RWPE1 (cell line): ENCODE measurements at regions not wholly inside any gene's neighbourhood (a gene's known extent, or its start where the extent isn't known, plus 50 kb on each side); places are given as distances from the start of the nearest gene placed in this dataset.
A peak's percentile ranks its signal among the peaks of the same experiment; 100 is the strongest.

ENCODE experiments used
- CTCF ChIA-PET: fragments of 350-600 bp; sonication (Branson Sonifier 250); formaldehyde crosslinking; extraction: SDS; loops from one replicate; lab custom pipeline; 2021; lab: Yijun Ruan, JAX
- POLR2A ChIA-PET: fragments of 400-600 bp; formaldehyde crosslinking; extraction: SDS; loops from one replicate; lab custom pipeline; 2020; ENCODE audit warnings: antibody characterized with exemption; ENCODE audit not compliant: low non-redundant PET; lab: Yijun Ruan, JAX
- DNase-seq: peaks from one replicate; pipeline ENCODE4 v3.0.0; 2012; ENCODE audit warnings: low spot score
- H3K27ac ChIP-seq: fragments of 450-650 bp; 2 replicates; pipeline ENCODE4 v1.5.1; 2017
- CTCF ChIP-seq: fragments of 450-650 bp; conservative IDR thresholded peaks from 2 replicates; pipeline ENCODE4 v1.5.1; 2017; ENCODE audit warnings: low read depth, mild to moderate bottlenecking

- DNase-seq = no peak
- no peak overlapping the region for H3K27ac ChIP-seq
- ChIA-PET CTCF (no interaction called here), POLR2A (no interaction called here)
- no peak for TF ChIP-seq CTCF
Observed at GRCh38 chr7:35556515-35557471, 138.1 kb downstream of the HERPUD2 start.

DNA sequence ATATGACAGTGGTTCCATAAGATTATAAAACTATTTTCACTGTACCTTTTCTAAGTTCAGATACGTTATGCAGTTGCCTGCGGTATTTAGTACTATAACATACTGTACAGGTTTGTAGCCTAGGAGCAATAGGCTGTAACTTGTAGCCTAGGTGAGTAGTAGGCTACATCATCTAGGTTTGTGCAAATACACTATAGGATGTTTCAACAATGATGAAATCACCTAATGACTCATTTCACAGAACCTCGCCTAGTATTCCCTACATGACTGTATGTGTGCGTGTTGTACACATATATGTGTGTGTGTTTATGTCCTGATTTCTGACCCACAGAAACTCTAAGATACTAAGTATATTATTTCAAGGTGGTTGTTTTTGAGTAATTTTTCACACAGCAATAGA, 139.0 kb downstream of the HERPUD2 start:
- ChIA-PET POLR2A (no interaction called here), CTCF (no interaction called here)
- no peak for TF ChIP-seq CTCF
- DNase-seq = peak; percentile 74
- H3K27ac ChIP-seq = no peak overlapping the region

GRCh38 chr7:35555386-35555785, 139.5 kb downstream of the HERPUD2 start:
- H3K27ac ChIP-seq = no peak overlapping the region
- no peak for DNase-seq
- ChIA-PET CTCF (no interaction called here), POLR2A (no interaction called here)
- TF ChIP-seq CTCF = no peak

- TF ChIP-seq CTCF = no peak
- ChIA-PET POLR2A (no interaction called here), CTCF (no interaction called here)
- DNase-seq = no peak
- no peak overlapping the region for H3K27ac ChIP-seq
Observed at GRCh38 chr7:35553519-35553918, 141.4 kb downstream of the HERPUD2 start.

DNA sequence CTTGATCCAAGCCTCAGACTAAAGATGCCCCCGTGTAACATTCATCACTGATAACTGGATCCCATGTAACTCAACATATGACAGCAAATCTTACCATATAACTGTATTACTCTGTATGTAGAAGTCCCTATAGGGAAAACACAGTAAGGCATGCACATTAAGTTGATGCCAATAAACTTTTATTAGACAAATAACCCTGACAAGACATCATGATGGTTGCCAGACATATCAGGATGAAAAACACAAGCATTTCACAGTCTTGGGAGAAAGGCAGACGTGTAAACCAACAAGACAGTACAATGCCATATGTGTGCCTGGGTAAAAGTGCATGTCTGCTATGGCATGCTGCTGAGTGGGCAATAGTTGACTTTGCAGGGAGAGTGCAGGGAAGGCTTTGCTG, 142.2 kb downstream of the HERPUD2 start:
- H3K27ac ChIP-seq = no peak overlapping the region
- no peak for DNase-seq
- ChIA-PET POLR2A (no interaction called here), CTCF (no interaction called here)
- TF ChIP-seq CTCF = no peak

DNA sequence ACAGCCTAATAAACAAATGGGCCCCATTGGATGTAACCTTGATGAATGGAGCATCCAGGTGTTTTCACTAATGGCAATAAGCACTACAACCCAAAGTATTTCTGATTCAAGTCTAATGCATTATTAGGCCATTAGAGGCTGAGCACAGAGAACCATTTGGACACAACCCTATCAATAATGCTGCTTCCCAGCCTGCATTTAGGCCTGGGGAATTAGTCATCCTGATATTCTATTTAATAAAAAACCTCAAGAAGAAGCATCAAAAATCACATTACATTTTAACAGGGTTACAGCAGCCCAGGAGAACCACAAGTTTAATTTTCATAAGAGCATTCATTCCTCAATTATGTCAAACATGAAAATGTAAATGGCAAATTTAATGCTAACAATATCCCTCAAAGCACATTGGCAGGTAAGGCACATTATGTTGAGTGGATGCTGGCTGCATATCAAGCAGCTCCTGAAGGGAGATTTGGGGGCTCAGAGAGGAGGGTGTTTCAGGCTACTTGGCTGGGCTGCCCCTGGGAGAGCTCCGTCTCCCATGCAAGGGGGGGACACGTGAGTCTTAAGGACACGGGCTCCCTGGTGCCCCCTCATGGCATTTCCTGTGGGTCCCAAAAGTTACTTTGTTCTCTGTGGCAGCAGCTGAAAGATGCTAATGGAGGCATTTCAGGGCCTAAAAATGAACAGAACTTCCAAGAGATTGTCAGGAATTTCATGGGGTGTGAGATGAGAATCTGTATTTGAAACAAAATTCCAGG, 143.4 kb downstream of the HERPUD2 start:
- no peak for TF ChIP-seq CTCF
- H3K27ac ChIP-seq = no peak overlapping the region
- POLR2A ChIA-PET = no interaction called here
- no peak for DNase-seq
- CTCF ChIA-PET = no interaction called here
